Tibial nerve (tissue), 4 donors: ENCODE measurements at regions not wholly inside any gene's neighbourhood (a gene's known extent, or its start where the extent isn't known, plus 50 kb on each side); places are given as distances from the start of the nearest gene placed in this dataset.

Experiments
- EP300 ChIP-seq, 2 donors: sonication (generic); formaldehyde crosslinking; IDR thresholded peaks; one replicate each; pipeline ENCODE4 v1.6.1; 2017; ENCODE audit warnings: antibody characterized with exemption in 2 of 2, mild to moderate bottlenecking in 1 of 2
- TF ChIP-seq, protein P1 (sequence below), 5 experiments: fragments of 200-600 bp in 3 of 5; fragments of 450-650 bp in 2 of 5; sonication (generic) in 3 of 5; IDR thresholded peaks; one replicate each; pipeline ENCODE4 v1.5.1; 2016 to 2019; ENCODE audit warnings: antibody characterized with exemption in 5 of 5, mild to moderate bottlenecking in 3 of 5, moderate library complexity in 2 of 5

DNA sequence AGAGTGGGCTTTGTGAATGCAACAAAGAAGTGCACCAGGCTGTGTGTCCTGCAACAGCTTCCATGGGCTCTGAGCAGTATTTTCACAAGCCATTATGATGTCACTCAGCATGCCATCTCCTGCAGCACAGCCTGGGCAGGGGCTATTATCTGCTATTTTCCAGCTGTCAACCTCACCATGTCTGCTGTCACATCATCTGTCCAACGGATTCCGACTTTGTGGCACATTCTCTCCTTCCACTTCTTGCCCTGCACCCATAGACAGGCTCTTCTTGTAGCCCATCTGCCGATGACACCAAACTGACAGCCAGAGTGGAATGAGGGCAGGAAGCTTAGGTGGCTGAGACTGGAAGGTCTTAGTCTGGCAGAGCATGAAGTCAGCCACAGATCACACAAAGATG is 691.9 kb downstream of the NTRK3 start:
- TF ChIP-seq, protein P1, sequence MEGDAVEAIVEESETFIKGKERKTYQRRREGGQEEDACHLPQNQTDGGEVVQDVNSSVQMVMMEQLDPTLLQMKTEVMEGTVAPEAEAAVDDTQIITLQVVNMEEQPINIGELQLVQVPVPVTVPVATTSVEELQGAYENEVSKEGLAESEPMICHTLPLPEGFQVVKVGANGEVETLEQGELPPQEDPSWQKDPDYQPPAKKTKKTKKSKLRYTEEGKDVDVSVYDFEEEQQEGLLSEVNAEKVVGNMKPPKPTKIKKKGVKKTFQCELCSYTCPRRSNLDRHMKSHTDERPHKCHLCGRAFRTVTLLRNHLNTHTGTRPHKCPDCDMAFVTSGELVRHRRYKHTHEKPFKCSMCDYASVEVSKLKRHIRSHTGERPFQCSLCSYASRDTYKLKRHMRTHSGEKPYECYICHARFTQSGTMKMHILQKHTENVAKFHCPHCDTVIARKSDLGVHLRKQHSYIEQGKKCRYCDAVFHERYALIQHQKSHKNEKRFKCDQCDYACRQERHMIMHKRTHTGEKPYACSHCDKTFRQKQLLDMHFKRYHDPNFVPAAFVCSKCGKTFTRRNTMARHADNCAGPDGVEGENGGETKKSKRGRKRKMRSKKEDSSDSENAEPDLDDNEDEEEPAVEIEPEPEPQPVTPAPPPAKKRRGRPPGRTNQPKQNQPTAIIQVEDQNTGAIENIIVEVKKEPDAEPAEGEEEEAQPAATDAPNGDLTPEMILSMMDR (IDR thresholded peaks at IDR 0.05): no peak
- TF ChIP-seq EP300 (IDR thresholded peaks at IDR 0.05): no peak
